Suprapubic skin (tissue), 4 donors: ENCODE measurements at regions not wholly inside any gene's neighbourhood (a gene's known extent, or its start where the extent isn't known, plus 50 kb on each side); places are given as distances from the start of the nearest gene placed in this dataset.

Experiments
- DNase-seq, 2 donors: peaks; one replicate each; pipeline ENCODE4 v3.0.0-alpha.2; 2019; ENCODE audit warnings: low spot score in 2 of 2
- H3K27ac ChIP-seq: fragments of 200-600 bp; sonication (generic); one replicate; pipeline ENCODE4 v1.5.1; 2019
- H3K27me3 ChIP-seq: fragments of 200-600 bp; sonication (generic); one replicate; pipeline ENCODE4 v1.5.1; 2019
- H3K36me3 ChIP-seq: fragments of 200-600 bp; sonication (generic); one replicate; pipeline ENCODE4 v1.5.1; 2019
- H3K4me1 ChIP-seq: fragments of 200-600 bp; sonication (generic); one replicate; pipeline ENCODE4 v1.5.1; 2019
- H3K4me3 ChIP-seq: fragments of 200-600 bp; sonication (generic); one replicate; pipeline ENCODE4 v1.5.1; 2019; ENCODE audit warnings: mild to moderate bottlenecking
- H3K9me3 ChIP-seq: fragments of 200-600 bp; sonication (generic); one replicate; pipeline ENCODE4 v1.5.1; 2019
- CTCF ChIP-seq, 2 donors: fragments of 200-600 bp in 1 of 2; fragments of 450-650 bp in 1 of 2; sonication (generic) in 1 of 2; IDR thresholded peaks; one replicate each; pipeline ENCODE4 v1.5.1; 2016 to 2019; ENCODE audit warnings: antibody characterized with exemption in 2 of 2, mild to moderate bottlenecking in 1 of 2, moderate library complexity in 1 of 2
- EP300 ChIP-seq: sonication (generic); formaldehyde crosslinking; IDR thresholded peaks from one replicate; pipeline ENCODE4 v1.6.1; 2017; ENCODE audit warnings: antibody characterized with exemption
- POLR2A ChIP-seq, 2 donors: fragments of 450-650 bp; IDR thresholded peaks; one replicate each; pipeline ENCODE4 v1.6.1; 2017; ENCODE audit warnings: antibody characterized with exemption in 2 of 2, mild to moderate bottlenecking in 2 of 2, moderate library complexity in 2 of 2
- POLR2AphosphoS5 ChIP-seq, 3 donors: sonication (generic); formaldehyde crosslinking; IDR thresholded peaks; one replicate each; pipeline ENCODE4 v1.6.1; 2017; ENCODE audit warnings: antibody characterized with exemption in 3 of 3
- WGBS: methylation state at CpG from one replicate; pipeline ENCODE4 v1.1.5; 2018; 5-methylcytosine and 5-hydroxymethylcytosine counted together

GRCh38 chr18:2172881-2173280, 398.4 kb downstream of the METTL4 start:
- Histone ChIP-seq H3K9me3 (no peaks in the 10 kb centered on the region), H3K36me3 (no peaks in the 10 kb centered on the region), H3K27ac (no peak overlapping the region), H3K4me1 (no peaks in the 10 kb centered on the region), H3K27me3 (no peaks in the 10 kb centered on the region), H3K4me3 (no peak overlapping the region)
- no peak for DNase-seq
- 85% methylated on average over 2 of the region's 2 CpGs for WGBS
- TF ChIP-seq CTCF (IDR thresholded peaks at IDR 0.05): no peak
- TF ChIP-seq POLR2A (IDR thresholded peaks at IDR 0.05): no peak
- TF ChIP-seq POLR2AphosphoS5 (IDR thresholded peaks at IDR 0.05): no peak
- no peak for TF ChIP-seq EP300

- no peaks in the 10 kb centered on the region for H3K4me1 ChIP-seq
- no peaks in the 10 kb centered on the region for H3K9me3 ChIP-seq
- DNase-seq: no peak
- TF ChIP-seq EP300: no peak
- no peak for TF ChIP-seq POLR2AphosphoS5 (IDR thresholded peaks at IDR 0.05)
- TF ChIP-seq POLR2A (IDR thresholded peaks at IDR 0.05): no peak
- TF ChIP-seq CTCF (IDR thresholded peaks at IDR 0.05): no peak
- no peak overlapping the region for H3K27ac ChIP-seq
- H3K27me3 ChIP-seq: no peaks in the 10 kb centered on the region
- H3K4me3 ChIP-seq: no peak overlapping the region
- 50% methylated on average over 4 of the region's 4 CpGs for WGBS
- no peaks in the 10 kb centered on the region for H3K36me3 ChIP-seq
Observed at GRCh38 chr18:2173486-2173885, 397.8 kb downstream of the METTL4 start.

GRCh38 chr18:2178036-2178435, 393.3 kb downstream of the METTL4 start:
- no peaks in the 10 kb centered on the region for H3K27me3 ChIP-seq
- no peaks in the 10 kb centered on the region for H3K4me1 ChIP-seq
- TF ChIP-seq POLR2AphosphoS5 (IDR thresholded peaks at IDR 0.05) (no peak), EP300 (no peak), CTCF (IDR thresholded peaks at IDR 0.05) (no peak), POLR2A (IDR thresholded peaks at IDR 0.05) (no peak)
- peaks cover 4% of the 10 kb centered on the region for H3K9me3 ChIP-seq
- no peaks in the 10 kb centered on the region for H3K36me3 ChIP-seq
- H3K27ac ChIP-seq: no peak overlapping the region
- H3K4me3 ChIP-seq: no peak overlapping the region
- no peak for DNase-seq
- WGBS: 72% methylated on average over 5 of the region's 5 CpGs

GRCh38 chr18:2179498-2180183, 391.7 kb downstream of the METTL4 start:
- 99% methylated on average over 8 of the region's 8 CpGs for WGBS
- DNase-seq: no peak
- H3K9me3 ChIP-seq: peaks cover 4% of the 10 kb centered on the region
- H3K27me3 ChIP-seq: no peaks in the 10 kb centered on the region
- no peak overlapping the region for H3K4me3 ChIP-seq
- no peak overlapping the region for H3K27ac ChIP-seq
- no peaks in the 10 kb centered on the region for H3K36me3 ChIP-seq
- TF ChIP-seq CTCF (IDR thresholded peaks at IDR 0.05) (no peak), POLR2A (IDR thresholded peaks at IDR 0.05) (no peak), EP300 (no peak), POLR2AphosphoS5 (IDR thresholded peaks at IDR 0.05) (no peak)
- H3K4me1 ChIP-seq: no peaks in the 10 kb centered on the region

- 96% methylated on average over 1 of the region's 1 CpG for WGBS
- H3K4me1 ChIP-seq: no peaks in the 10 kb centered on the region
- DNase-seq: no peak
Observed at GRCh38 chr18:2180586-2180985, 390.7 kb downstream of the METTL4 start.

More at GRCh38 chr18:2180586-2180985, 390.7 kb downstream of the METTL4 start:
- no peak overlapping the region for H3K27ac ChIP-seq
- H3K36me3 ChIP-seq: no peaks in the 10 kb centered on the region
- H3K9me3 ChIP-seq: peaks cover 4% of the 10 kb centered on the region
- no peaks in the 10 kb centered on the region for H3K27me3 ChIP-seq
- no peak overlapping the region for H3K4me3 ChIP-seq
- TF ChIP-seq EP300: no peak
- no peak for TF ChIP-seq CTCF (IDR thresholded peaks at IDR 0.05)
